ENCODE measurements at regions not wholly inside any gene's neighbourhood (a gene's known extent, or its start where the extent isn't known, plus 50 kb on each side); places are given as distances from the start of the nearest gene placed in this dataset.

GRCh38 chr2:100664021-100664755 lies 101.4 kb downstream of the PDCL3 start:
- DNase-seq (ENCODE audit: low read depth, low spot score) = no peak
- no peaks in the 10 kb centered on the region for H3K9me3 ChIP-seq (replicated peaks; ENCODE audit: control insufficient read depth, insufficient read depth, low read length)
- no peak overlapping the region for H3K4me3 ChIP-seq
- POLR2A ChIA-PET = no interaction called here
- RAD21 ChIA-PET (ENCODE audit: unreplicated experiment) = no interaction called here
- H4K20me1 ChIP-seq (ENCODE audit: control insufficient read depth, insufficient read depth) = no peaks in the 10 kb centered on the region
- no peak overlapping the region for H3K9ac ChIP-seq (ENCODE audit: control insufficient read depth, insufficient read depth, low read length)
- no peaks in the 10 kb centered on the region for H3K79me2 ChIP-seq (ENCODE audit: control insufficient read depth, insufficient read depth, low read length)
- no peak for FAIRE-seq
- no peak for ATAC-seq
- in situ Hi-C loops (cut with MboI) = no loop called here
- TF ChIP-seq NFXL1 (IDR thresholded peaks at IDR 0.05; ENCODE audit: borderline replicate concordance) (no peak), HDAC6 (IDR thresholded peaks at IDR 0.05; ENCODE audit: unreplicated experiment) (no peak), RFX5 (IDR thresholded peaks at IDR 0.05; ENCODE audit: low read depth, low read length) (no peak), BCL11A (IDR thresholded peaks at IDR 0.05; ENCODE audit: low read depth, low read length) (no peak), ETV6 (conservative IDR thresholded peaks at IDR 0.05 in 1 of 2, IDR thresholded peaks at IDR 0.05 in 1 of 2; ENCODE audit: borderline replicate concordance in 1 of 2, low read depth in 1 of 2) (no peak), GABPA (IDR thresholded peaks at IDR 0.05; ENCODE audit: low read depth) (no peak), KLF5 (IDR thresholded peaks at IDR 0.05; ENCODE audit: partially characterized antibody) (no peak), ATF7 (IDR thresholded peaks at IDR 0.05; ENCODE audit: low read depth) (no peak), FOXK2 (IDR thresholded peaks at IDR 0.05) (no peak), NBN (IDR thresholded peaks at IDR 0.05) (no peak), KAT2A (conservative IDR thresholded peaks at IDR 0.05; ENCODE audit: control insufficient read depth, low read depth, low read length) (no peak)
- H3K4me1 ChIP-seq (ENCODE audit: control insufficient read depth, insufficient read depth, low read length) = no peaks in the 10 kb centered on the region
- no peaks in the 10 kb centered on the region for H3K36me3 ChIP-seq (ENCODE audit: control insufficient read depth in 2 of 2, insufficient read depth in 2 of 2, low read length in 1 of 2)
- SMC1A ChIA-PET (ENCODE audit: uncharacterized antibody, unreplicated experiment) = no interaction called here
- WGBS (ENCODE audit: insufficient coverage, insufficient replicate concordance, low lambda C conversion rate, missing lambda C conversion rate) = 63% methylated on average over 22 of the region's 23 CpGs
- BruUV-seq (replicated peaks) = no TSS peak
- no peak overlapping the region for H3K4me2 ChIP-seq (ENCODE audit: control insufficient read depth, insufficient read depth)
- intact Hi-C loops (cut with micrococcal nuclease; ENCODE audit: unreplicated experiment) = no loop called here
- CTCF ChIA-PET = no interaction called here
- H3K27ac ChIP-seq (ENCODE audit: control insufficient read depth, insufficient read depth) = no peak overlapping the region
- H2AFZ ChIP-seq (ENCODE audit: control insufficient read depth, low read depth, low read length) = no peak overlapping the region
- H3K27me3 ChIP-seq (replicated peaks in 1 of 2; ENCODE audit: control insufficient read depth in 2 of 2, insufficient read depth in 2 of 2, low read length in 1 of 2) = no peaks in the 10 kb centered on the region; a peak in 1 of 4 replicates

Data from GM12878 (cell line).